Neutrophil (primary cell): ENCODE measurements at regions not wholly inside any gene's neighbourhood (a gene's known extent, or its start where the extent isn't known, plus 50 kb on each side); places are given as distances from the start of the nearest gene placed in this dataset.

Source experiments
- H3K27ac ChIP-seq: fragments of 200-600 bp; sonication (generic); 2 replicates; pipeline ENCODE4 v1.5.1; 2016; ENCODE audit warnings: mild to moderate bottlenecking, moderate library complexity
- H3K27me3 ChIP-seq: fragments of 200-600 bp; sonication (generic); 2 replicates; pipeline ENCODE4 v1.6.0; 2016; ENCODE audit warnings: mild to moderate bottlenecking
- H3K36me3 ChIP-seq: fragments of 200-600 bp; sonication (generic); 2 replicates; pipeline ENCODE4 v1.5.1; 2017
- H3K4me1 ChIP-seq, 2 experiments: fragments of 200-600 bp in 1 of 2; sonication (generic) in 1 of 2; 1 replicate in 1 of 2; 2 replicates in 1 of 2; pipeline versions ENCODE4 v1.5.1 to v1.6.1; 2013 to 2016; ENCODE audit warnings: low read depth in 1 of 2, low read length in 1 of 2, mild to moderate bottlenecking in 1 of 2, moderate library complexity in 1 of 2; ENCODE audit not compliant: control insufficient read depth in 1 of 2, insufficient read depth in 1 of 2
- H3K4me3 ChIP-seq, 2 experiments: fragments of 200-600 bp in 1 of 2; sonication (generic) in 1 of 2; 1 replicate in 1 of 2; 2 replicates in 1 of 2; pipeline ENCODE4 v1.5.1; 2013 to 2016; ENCODE audit warnings: low read depth in 1 of 2, low read length in 1 of 2, mild to moderate bottlenecking in 1 of 2, moderate library complexity in 1 of 2
- H3K9me3 ChIP-seq: fragments of 200-600 bp; sonication (generic); 2 replicates; pipeline ENCODE4 v1.5.1; 2016
- TF ChIP-seq, protein P1 (sequence below): fragments of 200-600 bp; sonication (generic); IDR thresholded peaks from 2 replicates; pipeline ENCODE4 v1.5.1; 2016; ENCODE audit warnings: antibody characterized with exemption

- no peaks in the 10 kb centered on the region for H3K36me3 ChIP-seq
- TF ChIP-seq, protein P1, sequence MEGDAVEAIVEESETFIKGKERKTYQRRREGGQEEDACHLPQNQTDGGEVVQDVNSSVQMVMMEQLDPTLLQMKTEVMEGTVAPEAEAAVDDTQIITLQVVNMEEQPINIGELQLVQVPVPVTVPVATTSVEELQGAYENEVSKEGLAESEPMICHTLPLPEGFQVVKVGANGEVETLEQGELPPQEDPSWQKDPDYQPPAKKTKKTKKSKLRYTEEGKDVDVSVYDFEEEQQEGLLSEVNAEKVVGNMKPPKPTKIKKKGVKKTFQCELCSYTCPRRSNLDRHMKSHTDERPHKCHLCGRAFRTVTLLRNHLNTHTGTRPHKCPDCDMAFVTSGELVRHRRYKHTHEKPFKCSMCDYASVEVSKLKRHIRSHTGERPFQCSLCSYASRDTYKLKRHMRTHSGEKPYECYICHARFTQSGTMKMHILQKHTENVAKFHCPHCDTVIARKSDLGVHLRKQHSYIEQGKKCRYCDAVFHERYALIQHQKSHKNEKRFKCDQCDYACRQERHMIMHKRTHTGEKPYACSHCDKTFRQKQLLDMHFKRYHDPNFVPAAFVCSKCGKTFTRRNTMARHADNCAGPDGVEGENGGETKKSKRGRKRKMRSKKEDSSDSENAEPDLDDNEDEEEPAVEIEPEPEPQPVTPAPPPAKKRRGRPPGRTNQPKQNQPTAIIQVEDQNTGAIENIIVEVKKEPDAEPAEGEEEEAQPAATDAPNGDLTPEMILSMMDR = no peak
Measured at GRCh38 chr6:91185072-91185471, 598.2 kb upstream of the MAP3K7 start.

DNA sequence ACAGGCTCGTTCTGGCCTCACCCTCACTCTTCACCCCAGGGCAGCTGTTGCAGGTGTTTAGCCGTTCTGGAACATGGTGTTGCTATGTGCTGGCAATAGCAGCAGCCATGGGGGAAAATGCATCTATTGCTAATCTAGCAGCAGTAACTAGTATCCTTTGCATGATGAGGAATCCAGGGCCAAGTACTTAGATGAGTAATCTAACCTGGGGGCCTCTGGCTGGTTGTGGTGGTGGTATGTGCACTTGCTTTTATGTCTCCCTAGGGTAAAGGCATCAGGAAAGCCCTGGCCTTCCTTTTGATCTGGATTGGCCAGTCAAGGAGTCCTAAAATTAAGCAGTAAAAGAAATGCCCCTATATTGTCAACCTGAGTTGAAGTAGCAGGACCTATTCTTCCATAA is 594.5 kb upstream of the MAP3K7 start:
- H3K36me3 ChIP-seq = no peaks in the 10 kb centered on the region

More at GRCh38 chr6:91185072-91185471, 598.2 kb upstream of the MAP3K7 start:
- Histone ChIP-seq H3K27me3 (no peaks in the 10 kb centered on the region), H3K27ac (no peak overlapping the region), H3K9me3 (no peaks in the 10 kb centered on the region), H3K4me1 (no peaks in the 10 kb centered on the region), H3K4me3 (no peak overlapping the region)

GRCh38 chr6:91173651-91174050 is 586.8 kb upstream of the MAP3K7 start:
- H3K9me3 ChIP-seq = no peaks in the 10 kb centered on the region
- no peaks in the 10 kb centered on the region for H3K27me3 ChIP-seq
- TF ChIP-seq, protein P1 = no peak
- no peak overlapping the region for H3K27ac ChIP-seq
- no peaks in the 10 kb centered on the region for H3K4me1 ChIP-seq
- no peak overlapping the region for H3K4me3 ChIP-seq
- no peaks in the 10 kb centered on the region for H3K36me3 ChIP-seq

More for the DNA sequence above, 594.5 kb upstream of the MAP3K7 start:
- Histone ChIP-seq H3K27me3 (no peaks in the 10 kb centered on the region), H3K27ac (no peak overlapping the region), H3K4me3 (no peak overlapping the region), H3K4me1 (no peaks in the 10 kb centered on the region), H3K9me3 (no peaks in the 10 kb centered on the region)
- TF ChIP-seq, protein P1 = no peak

- Histone ChIP-seq H3K4me1 (no peaks in the 10 kb centered on the region), H3K36me3 (no peaks in the 10 kb centered on the region), H3K9me3 (no peaks in the 10 kb centered on the region), H3K27me3 (no peaks in the 10 kb centered on the region), H3K4me3 (no peak overlapping the region), H3K27ac (no peak overlapping the region)
- TF ChIP-seq, protein P1 = no peak
Measured at GRCh38 chr6:91173186-91173585, 586.3 kb upstream of the MAP3K7 start.

DNA sequence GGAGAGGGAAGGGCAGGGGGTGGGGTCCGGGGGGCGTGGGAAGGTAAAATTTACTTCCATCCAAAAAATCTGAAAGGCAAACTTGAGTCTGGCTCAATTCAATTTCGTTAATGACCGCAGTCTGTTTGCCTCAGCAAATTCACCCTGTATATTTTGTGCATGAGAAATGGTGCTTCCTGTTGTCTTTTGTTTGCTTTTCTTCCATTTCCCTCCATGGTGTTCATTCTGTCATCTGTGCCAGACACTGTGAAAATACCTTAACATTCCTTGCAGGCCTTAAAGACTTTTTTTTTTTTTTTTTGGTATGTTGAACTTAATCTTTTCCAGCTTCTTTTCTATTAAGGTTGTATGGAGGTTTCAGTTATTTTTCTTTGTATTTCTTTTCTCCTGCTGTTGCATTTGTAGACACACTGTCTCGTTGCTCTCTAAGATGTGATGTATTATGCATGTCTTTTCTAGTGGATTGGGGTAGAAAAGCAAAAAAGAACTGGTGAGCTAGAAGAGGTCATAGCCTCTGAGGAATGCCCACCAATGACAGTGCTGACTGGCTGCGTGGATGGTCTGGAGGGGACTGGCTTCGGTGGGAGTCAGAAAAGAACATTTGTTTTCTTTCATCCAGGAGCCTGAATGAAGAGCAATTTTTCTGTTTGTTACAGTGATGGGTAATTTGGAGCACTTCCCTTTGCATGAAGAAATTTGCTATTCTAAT is 585.0 kb upstream of the MAP3K7 start:
- Histone ChIP-seq H3K36me3 (no peaks in the 10 kb centered on the region), H3K4me1 (no peaks in the 10 kb centered on the region), H3K9me3 (no peaks in the 10 kb centered on the region), H3K4me3 (no peak overlapping the region), H3K27me3 (no peaks in the 10 kb centered on the region), H3K27ac (no peak overlapping the region)
- TF ChIP-seq, protein P1 = no peak
